ENCODE measurements at regions not wholly inside any gene's neighbourhood (a gene's known extent, or its start where the extent isn't known, plus 50 kb on each side); places are given as distances from the start of the nearest gene placed in this dataset.

GRCh38 chr5:4880304-4880741, 259.8 kb upstream of the ADAMTS16 start:
- DNase-seq (ENCODE audit: extremely low spot score), result no peak
- TF ChIP-seq SUZ12 (IDR thresholded peaks at IDR 0.05) (no peak), BHLHE40 (IDR thresholded peaks at IDR 0.05; ENCODE audit: borderline replicate concordance) (no peak), FOXA1 (IDR thresholded peaks at IDR 0.05) (no peak)
- POLR2A ChIA-PET, result interaction anchor here (1.4 kb wide), 1 partner anchor 541 kb away, joined by 5 read pairs; the partner anchor contains the start of gene ICE1
- CTCF ChIA-PET, result interaction anchor here (0.5 to 1.5 kb wide), 5 partner anchors 17 to 542 kb away, joined by 3 to 5 read pairs (median 4); no protein-coding TSS in a partner anchor

GRCh38 chr5:4881366-4882002, 258.6 kb upstream of the ADAMTS16 start:
- ChIA-PET POLR2A (no interaction called here), CTCF (interaction anchor here (1.0 to 1.4 kb wide), 2 partner anchors 60 to 538 kb away, joined by 3 to 5 read pairs; no protein-coding TSS in a partner anchor)
- TF ChIP-seq SUZ12 (IDR thresholded peaks at IDR 0.05) (no peak), ELF4 (IDR thresholded peaks at IDR 0.05) (no peak), BHLHE40 (IDR thresholded peaks at IDR 0.05; ENCODE audit: borderline replicate concordance) (no peak), LEF1 (IDR thresholded peaks at IDR 0.05; ENCODE audit: borderline replicate concordance) (no peak), ARNT (IDR thresholded peaks at IDR 0.05) (no peak), NFRKB (IDR thresholded peaks at IDR 0.05) (no peak), FOXA1 (IDR thresholded peaks at IDR 0.05) (no peak), TARDBP (IDR thresholded peaks at IDR 0.05) (no peak), FOXM1 (IDR thresholded peaks at IDR 0.05; ENCODE audit: borderline replicate concordance) (no peak), PKNOX1 (IDR thresholded peaks at IDR 0.05) (no peak), FOXK2 (IDR thresholded peaks at IDR 0.05) (no peak), SP1 (IDR thresholded peaks at IDR 0.05) (no peak), L3MBTL2 (conservative IDR thresholded peaks at IDR 0.05) (no peak), HDGF (IDR thresholded peaks at IDR 0.05; ENCODE audit: borderline replicate concordance) (no peak), ZNF384 (IDR thresholded peaks at IDR 0.05) (no peak), CTBP1 (IDR thresholded peaks at IDR 0.05; ENCODE audit: borderline replicate concordance) (no peak)

GRCh38 chr5:4882186-4882585, 257.9 kb upstream of the ADAMTS16 start:
- CTCF ChIA-PET, result interaction anchor here (1.0 kb wide), 1 partner anchor 60 kb away, joined by 3 read pairs; no protein-coding TSS in a partner anchor
- DNase-seq (ENCODE audit: extremely low spot score), result no peak
- POLR2A ChIA-PET, result no interaction called here
- TF ChIP-seq TARDBP (IDR thresholded peaks at IDR 0.05) (no peak), SUZ12 (IDR thresholded peaks at IDR 0.05) (no peak), FOXA1 (IDR thresholded peaks at IDR 0.05) (no peak), HDGF (IDR thresholded peaks at IDR 0.05; ENCODE audit: borderline replicate concordance) (no peak), ZNF384 (IDR thresholded peaks at IDR 0.05) (no peak), ELF4 (IDR thresholded peaks at IDR 0.05) (no peak), BHLHE40 (IDR thresholded peaks at IDR 0.05; ENCODE audit: borderline replicate concordance) (no peak), CTBP1 (IDR thresholded peaks at IDR 0.05; ENCODE audit: borderline replicate concordance) (no peak), PKNOX1 (IDR thresholded peaks at IDR 0.05) (no peak), FOXK2 (IDR thresholded peaks at IDR 0.05) (no peak), FOXM1 (IDR thresholded peaks at IDR 0.05; ENCODE audit: borderline replicate concordance) (no peak), L3MBTL2 (conservative IDR thresholded peaks at IDR 0.05) (no peak)

More at GRCh38 chr5:4881366-4882002, 258.6 kb upstream of the ADAMTS16 start:
- DNase-seq (ENCODE audit: extremely low spot score), result no peak

GRCh38 chr5:4883360-4883759, 256.8 kb upstream of the ADAMTS16 start:
- ChIA-PET POLR2A (no interaction called here), CTCF (no interaction called here)
- DNase-seq (ENCODE audit: extremely low spot score), result no peak
- no peak for TF ChIP-seq SP1 (IDR thresholded peaks at IDR 0.05)
- TF ChIP-seq HDGF (IDR thresholded peaks at IDR 0.05; ENCODE audit: borderline replicate concordance), result no peak
- TF ChIP-seq ZNF384 (IDR thresholded peaks at IDR 0.05), result no peak
- TF ChIP-seq SUZ12 (IDR thresholded peaks at IDR 0.05), result no peak
- no peak for TF ChIP-seq LEF1 (IDR thresholded peaks at IDR 0.05; ENCODE audit: borderline replicate concordance)

GRCh38 chr5:4893063-4893744, 246.9 kb upstream of the ADAMTS16 start:
- TF ChIP-seq LEF1 (IDR thresholded peaks at IDR 0.05; ENCODE audit: borderline replicate concordance), result no peak
- TF ChIP-seq FOXK2 (IDR thresholded peaks at IDR 0.05), result no peak
- no peak for TF ChIP-seq ARNT (IDR thresholded peaks at IDR 0.05)
- no peak for TF ChIP-seq HDGF (IDR thresholded peaks at IDR 0.05; ENCODE audit: borderline replicate concordance)
- no peak for TF ChIP-seq ZNF384 (IDR thresholded peaks at IDR 0.05)
- no peak for TF ChIP-seq ELF4 (IDR thresholded peaks at IDR 0.05)
- no peak for TF ChIP-seq FOXM1 (IDR thresholded peaks at IDR 0.05; ENCODE audit: borderline replicate concordance)
- no peak for TF ChIP-seq PKNOX1 (IDR thresholded peaks at IDR 0.05)
- TF ChIP-seq SUZ12 (IDR thresholded peaks at IDR 0.05), result no peak
- no peak for TF ChIP-seq CTBP1 (IDR thresholded peaks at IDR 0.05; ENCODE audit: borderline replicate concordance)
- TF ChIP-seq NFRKB (IDR thresholded peaks at IDR 0.05), result no peak
- TF ChIP-seq FOXA1 (IDR thresholded peaks at IDR 0.05), result no peak
- TF ChIP-seq BHLHE40 (IDR thresholded peaks at IDR 0.05; ENCODE audit: borderline replicate concordance), result no peak
- TF ChIP-seq TARDBP (IDR thresholded peaks at IDR 0.05), result no peak
- TF ChIP-seq SP1 (IDR thresholded peaks at IDR 0.05), result no peak
- TF ChIP-seq L3MBTL2 (conservative IDR thresholded peaks at IDR 0.05), result no peak
- CTCF ChIA-PET, result no interaction called here
- no peak for DNase-seq (ENCODE audit: extremely low spot score)
- POLR2A ChIA-PET, result no interaction called here

- CTCF ChIA-PET, result interaction anchor here (0.9 kb wide), 1 partner anchor 28 kb away, joined by 3 read pairs; no protein-coding TSS in a partner anchor
- POLR2A ChIA-PET, result no interaction called here
- no peak for TF ChIP-seq ARNT (IDR thresholded peaks at IDR 0.05)
- no peak for TF ChIP-seq HDGF (IDR thresholded peaks at IDR 0.05; ENCODE audit: borderline replicate concordance)
- TF ChIP-seq BHLHE40 (IDR thresholded peaks at IDR 0.05; ENCODE audit: borderline replicate concordance), result no peak
- TF ChIP-seq LEF1 (IDR thresholded peaks at IDR 0.05; ENCODE audit: borderline replicate concordance), result no peak
- TF ChIP-seq CTBP1 (IDR thresholded peaks at IDR 0.05; ENCODE audit: borderline replicate concordance), result no peak
- no peak for TF ChIP-seq SUZ12 (IDR thresholded peaks at IDR 0.05)
- no peak for TF ChIP-seq TARDBP (IDR thresholded peaks at IDR 0.05)
- no peak for TF ChIP-seq FOXA1 (IDR thresholded peaks at IDR 0.05)
- TF ChIP-seq ELF4 (IDR thresholded peaks at IDR 0.05), result no peak
- TF ChIP-seq FOXM1 (IDR thresholded peaks at IDR 0.05; ENCODE audit: borderline replicate concordance), result no peak
- TF ChIP-seq NFRKB (IDR thresholded peaks at IDR 0.05), result no peak
- no peak for TF ChIP-seq SP1 (IDR thresholded peaks at IDR 0.05)
- no peak for TF ChIP-seq FOXK2 (IDR thresholded peaks at IDR 0.05)
- no peak for TF ChIP-seq PKNOX1 (IDR thresholded peaks at IDR 0.05)
- no peak for TF ChIP-seq ZNF384 (IDR thresholded peaks at IDR 0.05)
- no peak for TF ChIP-seq L3MBTL2 (conservative IDR thresholded peaks at IDR 0.05)
- DNase-seq (ENCODE audit: extremely low spot score), result no peak
Measured at GRCh38 chr5:4896328-4896727, 243.8 kb upstream of the ADAMTS16 start.

Measured in HEK293T (cell line).